ENCODE measurements at regions not wholly inside any gene's neighbourhood (a gene's known extent, or its start where the extent isn't known, plus 50 kb on each side); places are given as distances from the start of the nearest gene placed in this dataset.

GRCh38 chr6:23566418-23566817 lies 559.6 kb upstream of the NRSN1 start:
- no peaks in the 10 kb centered on the region for H3K27me3 ChIP-seq (ENCODE audit: control insufficient read depth in 2 of 2, insufficient read depth in 2 of 2, low read length in 2 of 2)
- DNase-seq (ENCODE audit: low read depth, low spot score) (no peak), FAIRE-seq (no peak)
- ChIA-PET POLR2A (no interaction called here), CTCF (no interaction called here)
- no peaks in the 10 kb centered on the region for H4K20me1 ChIP-seq (replicated peaks; ENCODE audit: control insufficient read depth, extremely low read depth, insufficient read depth, low read length)
- no peak overlapping the region for H3K4me2 ChIP-seq (ENCODE audit: insufficient read depth, low read length)
- TF ChIP-seq POLR2AphosphoS5 (IDR thresholded peaks at IDR 0.05; ENCODE audit: insufficient read depth, low read depth, low read length), result no peak
- TF ChIP-seq FOS (IDR thresholded peaks at IDR 0.05; ENCODE audit: borderline replicate concordance, insufficient read depth, low read length), result no peak
- no peak for TF ChIP-seq EZH2 (IDR thresholded peaks at IDR 0.05; ENCODE audit: borderline replicate concordance, low read depth, low read length, severe bottlenecking)
- TF ChIP-seq MYC (IDR thresholded peaks at IDR 0.05; ENCODE audit: low read depth, low read length), result no peak
- TF ChIP-seq, protein P1, sequence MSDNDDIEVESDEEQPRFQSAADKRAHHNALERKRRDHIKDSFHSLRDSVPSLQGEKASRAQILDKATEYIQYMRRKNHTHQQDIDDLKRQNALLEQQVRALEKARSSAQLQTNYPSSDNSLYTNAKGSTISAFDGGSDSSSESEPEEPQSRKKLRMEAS (IDR thresholded peaks at IDR 0.05; ENCODE audit: insufficient read depth, insufficient read length), result no peak
- no peak for TF ChIP-seq GATA2 (IDR thresholded peaks at IDR 0.05; ENCODE audit: insufficient read depth, insufficient read length, low read depth, low read length)
- TF ChIP-seq POLR2A (IDR thresholded peaks at IDR 0.05; ENCODE audit: low read depth, low read length), result no peak
- TF ChIP-seq JUN (IDR thresholded peaks at IDR 0.05; ENCODE audit: borderline replicate concordance, insufficient read depth, insufficient read length, low read depth), result no peak
- TF ChIP-seq, protein P2, sequence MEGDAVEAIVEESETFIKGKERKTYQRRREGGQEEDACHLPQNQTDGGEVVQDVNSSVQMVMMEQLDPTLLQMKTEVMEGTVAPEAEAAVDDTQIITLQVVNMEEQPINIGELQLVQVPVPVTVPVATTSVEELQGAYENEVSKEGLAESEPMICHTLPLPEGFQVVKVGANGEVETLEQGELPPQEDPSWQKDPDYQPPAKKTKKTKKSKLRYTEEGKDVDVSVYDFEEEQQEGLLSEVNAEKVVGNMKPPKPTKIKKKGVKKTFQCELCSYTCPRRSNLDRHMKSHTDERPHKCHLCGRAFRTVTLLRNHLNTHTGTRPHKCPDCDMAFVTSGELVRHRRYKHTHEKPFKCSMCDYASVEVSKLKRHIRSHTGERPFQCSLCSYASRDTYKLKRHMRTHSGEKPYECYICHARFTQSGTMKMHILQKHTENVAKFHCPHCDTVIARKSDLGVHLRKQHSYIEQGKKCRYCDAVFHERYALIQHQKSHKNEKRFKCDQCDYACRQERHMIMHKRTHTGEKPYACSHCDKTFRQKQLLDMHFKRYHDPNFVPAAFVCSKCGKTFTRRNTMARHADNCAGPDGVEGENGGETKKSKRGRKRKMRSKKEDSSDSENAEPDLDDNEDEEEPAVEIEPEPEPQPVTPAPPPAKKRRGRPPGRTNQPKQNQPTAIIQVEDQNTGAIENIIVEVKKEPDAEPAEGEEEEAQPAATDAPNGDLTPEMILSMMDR (IDR thresholded peaks at IDR 0.05; ENCODE audit: extremely low read depth in 1 of 2, insufficient read depth in 1 of 2, low read depth in 1 of 2, low read length in 2 of 2), result no peak
- H3K4me1 ChIP-seq (ENCODE audit: control insufficient read depth, extremely low read depth, insufficient read depth, low read length), result no peaks in the 10 kb centered on the region
- H3K36me3 ChIP-seq (ENCODE audit: control insufficient read depth in 2 of 2, extremely low read depth in 1 of 2, insufficient read depth in 2 of 2, low read length in 2 of 2), result no peaks in the 10 kb centered on the region
- H3K9ac ChIP-seq (replicated peaks; ENCODE audit: extremely low read depth, insufficient read depth, low read length), result no peak overlapping the region
- H3K27ac ChIP-seq (ENCODE audit: insufficient read depth, low read depth, low read length), result no peak overlapping the region
- BruUV-seq (replicated peaks), result no TSS peak
- no peak overlapping the region for H3K4me3 ChIP-seq (replicated peaks in 1 of 3; ENCODE audit: insufficient read depth in 1 of 3, low read depth in 1 of 3, low read length in 3 of 3)
- dilution Hi-C loops (cut with MboI; ENCODE audit: extremely low pct_ligation_motif_present, low sequenced_read_pairs) (no loop called here), intact Hi-C loops (cut with micrococcal nuclease) (no loop called here)
- no peaks in the 10 kb centered on the region for H3K9me1 ChIP-seq (replicated peaks; ENCODE audit: control insufficient read depth, extremely low read depth, insufficient read depth, low read length)
- no peak overlapping the region for H2AFZ ChIP-seq (ENCODE audit: low read depth, low read length)
- no peaks in the 10 kb centered on the region for H3K79me2 ChIP-seq (ENCODE audit: control insufficient read depth, insufficient read depth, low read length)
- H3K9me3 ChIP-seq (replicated peaks; ENCODE audit: control insufficient read depth, insufficient read depth, low read length), result peaks cover 1% of the 10 kb centered on the region
